ENCODE measurements at regions not wholly inside any gene's neighbourhood (a gene's known extent, or its start where the extent isn't known, plus 50 kb on each side); places are given as distances from the start of the nearest gene placed in this dataset.
A peak's percentile ranks its signal among the peaks of the same experiment; 100 is the strongest.

- H3K4me3 ChIP-seq (ENCODE audit: low read length): no peak overlapping the region
- TF ChIP-seq CTCF (IDR thresholded peaks at IDR 0.05; ENCODE audit: low read length): no peak
- TF ChIP-seq EZH2 (optimal IDR thresholded peaks at IDR 0.05; ENCODE audit: low read depth, low read length): no peak
- TF ChIP-seq EZH2phosphoT487 (IDR thresholded peaks at IDR 0.05; ENCODE audit: low read length): no peak
- H3K9ac ChIP-seq (ENCODE audit: low read length): no peak overlapping the region
- no peaks in the 10 kb centered on the region; the same call in 1 of the 2 replicates for H3F3A ChIP-seq (ENCODE audit: insufficient read depth, low read length)
- H3K4me1 ChIP-seq (ENCODE audit: low read length): 0 out of 2 replicates have a peak, but pooled peaks cover 8% of the 10 kb centered on the region
- H3K36me3 ChIP-seq (replicated peaks; ENCODE audit: insufficient read depth, low read length): no peaks in the 10 kb centered on the region
- H3K9me3 ChIP-seq (replicated peaks; ENCODE audit: insufficient read depth, low read length): no peaks in the 10 kb centered on the region
- no peaks in the 10 kb centered on the region for H3K9me2 ChIP-seq (replicated peaks; ENCODE audit: insufficient read depth, low read length)
- H4K20me1 ChIP-seq (ENCODE audit: insufficient read depth, low read length): no peaks in the 10 kb centered on the region
- H3K4me2 ChIP-seq (ENCODE audit: low read depth, low read length): no peak overlapping the region
- H2AFZ ChIP-seq (ENCODE audit: low read length): no peak overlapping the region
- H3K79me2 ChIP-seq (ENCODE audit: low read length): no peaks in the 10 kb centered on the region
- no peaks in the 10 kb centered on the region for H3K27me3 ChIP-seq (replicated peaks; ENCODE audit: insufficient read depth, low read length)
- DNase-seq: no peak
- H3K27ac ChIP-seq (ENCODE audit: low read length): no peak overlapping the region
These were observed 97.2 kb downstream of the TRIM36 start for GRCh38 chr5:115072266-115073064.

DNA sequence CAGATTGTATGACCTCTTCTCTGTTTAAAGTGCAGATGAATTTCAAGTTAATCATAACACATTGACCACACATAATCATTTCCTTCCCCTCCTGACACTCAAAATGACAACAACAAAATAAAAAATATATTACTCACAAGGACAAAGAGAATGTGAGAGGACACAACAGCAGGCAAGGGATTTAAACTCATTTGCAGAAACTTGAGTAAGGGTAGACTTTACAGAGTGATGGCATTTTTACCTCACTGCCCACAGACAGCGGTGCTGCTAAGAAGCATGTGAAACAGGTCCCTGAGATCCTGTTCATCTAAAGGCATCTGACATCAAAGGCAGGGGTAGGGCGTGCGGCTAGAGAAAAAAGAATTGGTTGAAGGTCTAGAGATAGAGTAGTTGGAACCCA, 99.0 kb downstream of the TRIM36 start:
- no peak overlapping the region for H3K27ac ChIP-seq (ENCODE audit: low read length)
- H3F3A ChIP-seq (ENCODE audit: insufficient read depth, low read length): no peaks in the 10 kb centered on the region; the same call in 1 of the 2 replicates
- no peak overlapping the region for H3K4me3 ChIP-seq (ENCODE audit: low read length)
- no peaks in the 10 kb centered on the region for H3K79me2 ChIP-seq (ENCODE audit: low read length)
- no peak overlapping the region for H2AFZ ChIP-seq (ENCODE audit: low read length)
- H3K9me2 ChIP-seq (replicated peaks; ENCODE audit: insufficient read depth, low read length): no peaks in the 10 kb centered on the region
- H3K9ac ChIP-seq (ENCODE audit: low read length): no peak overlapping the region
- no peak overlapping the region for H3K4me2 ChIP-seq (ENCODE audit: low read depth, low read length)
- H3K27me3 ChIP-seq (replicated peaks; ENCODE audit: insufficient read depth, low read length): no peaks in the 10 kb centered on the region
- TF ChIP-seq EZH2 (optimal IDR thresholded peaks at IDR 0.05; ENCODE audit: low read depth, low read length): no peak
- TF ChIP-seq EZH2phosphoT487 (IDR thresholded peaks at IDR 0.05; ENCODE audit: low read length): no peak
- TF ChIP-seq CTCF (IDR thresholded peaks at IDR 0.05; ENCODE audit: low read length): no peak
- no peak for DNase-seq
- H3K9me3 ChIP-seq (replicated peaks; ENCODE audit: insufficient read depth, low read length): no peaks in the 10 kb centered on the region
- H3K4me1 ChIP-seq (ENCODE audit: low read length): 0 out of 2 replicates have a peak, but pooled peaks cover 8% of the 10 kb centered on the region
- H4K20me1 ChIP-seq (ENCODE audit: insufficient read depth, low read length): no peaks in the 10 kb centered on the region
- H3K36me3 ChIP-seq (replicated peaks; ENCODE audit: insufficient read depth, low read length): no peaks in the 10 kb centered on the region

DNA sequence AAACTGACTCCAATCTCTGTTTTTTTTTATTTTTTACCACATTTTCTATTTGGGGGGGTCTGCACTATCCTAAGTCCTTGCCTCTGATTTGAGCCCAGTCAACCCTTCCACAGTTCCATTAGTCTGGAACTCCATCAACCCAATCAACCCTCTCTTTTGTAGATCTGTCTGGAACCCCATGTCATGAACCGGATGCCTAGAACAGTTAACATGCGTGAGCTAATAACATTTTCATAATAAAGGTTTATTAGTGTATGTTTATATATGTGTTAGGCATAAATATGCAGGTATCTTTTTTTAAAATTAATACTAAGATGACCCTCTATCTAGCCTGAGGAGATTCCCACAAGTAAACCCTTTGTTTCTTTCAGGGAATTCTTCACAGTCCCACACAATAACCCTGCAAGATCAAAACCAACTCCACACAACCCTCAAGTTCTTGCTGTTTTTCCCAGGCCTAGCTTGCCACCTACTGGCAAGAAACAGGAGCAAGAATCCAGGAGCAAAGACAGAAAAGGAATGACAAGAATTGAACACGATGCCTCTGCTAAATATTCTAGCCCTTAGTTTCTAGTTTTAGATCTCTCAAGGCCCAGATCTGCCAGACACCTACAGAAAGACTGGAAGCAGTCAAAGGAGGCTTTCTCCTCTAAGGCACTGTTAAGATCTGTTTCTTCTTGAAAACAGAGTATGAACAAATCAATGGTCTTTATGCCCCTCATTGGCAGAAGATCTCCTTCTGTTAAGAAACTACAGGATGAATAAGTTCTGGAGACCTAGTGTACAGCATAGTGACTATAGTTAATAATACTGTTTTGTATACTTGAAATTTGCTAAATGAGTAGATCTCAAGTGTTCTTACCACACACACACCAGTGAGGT, 100.4 kb downstream of the TRIM36 start:
- H3K36me3 ChIP-seq (replicated peaks; ENCODE audit: insufficient read depth, low read length): no peaks in the 10 kb centered on the region

More for the DNA sequence above, 100.4 kb downstream of the TRIM36 start:
- Histone ChIP-seq H2AFZ (ENCODE audit: low read length) (0 out of 2 replicates have a peak overlapping the region, but pooled peaks have one; percentile 3), H3K27me3 (replicated peaks; ENCODE audit: insufficient read depth, low read length) (no peaks in the 10 kb centered on the region), H3K27ac (ENCODE audit: low read length) (no peak overlapping the region), H3K4me2 (ENCODE audit: low read depth, low read length) (peak overlapping the region; percentile 1; the same call in 1 of the 2 replicates), H3K4me1 (ENCODE audit: low read length) (0 out of 2 replicates have a peak, but pooled peaks cover 8% of the 10 kb centered on the region), H3K9me3 (replicated peaks; ENCODE audit: insufficient read depth, low read length) (no peaks in the 10 kb centered on the region), H3K79me2 (ENCODE audit: low read length) (no peaks in the 10 kb centered on the region), H3K4me3 (ENCODE audit: low read length) (peak overlapping the region; percentile 11; the same call in 1 of the 2 replicates), H4K20me1 (ENCODE audit: insufficient read depth, low read length) (no peaks in the 10 kb centered on the region), H3F3A (ENCODE audit: insufficient read depth, low read length) (no peaks in the 10 kb centered on the region; the same call in 1 of the 2 replicates), H3K9me2 (replicated peaks; ENCODE audit: insufficient read depth, low read length) (no peaks in the 10 kb centered on the region), H3K9ac (ENCODE audit: low read length) (no peak overlapping the region)
- peak; percentile 44 for DNase-seq
- no peak for TF ChIP-seq EZH2phosphoT487 (IDR thresholded peaks at IDR 0.05; ENCODE audit: low read length)
- peak; percentile 67 for TF ChIP-seq CTCF (IDR thresholded peaks at IDR 0.05; ENCODE audit: low read length)
- no peak for TF ChIP-seq EZH2 (optimal IDR thresholded peaks at IDR 0.05; ENCODE audit: low read depth, low read length)
